Lower leg skin (tissue), 3 donors: ENCODE measurements at regions not wholly inside any gene's neighbourhood (a gene's known extent, or its start where the extent isn't known, plus 50 kb on each side); places are given as distances from the start of the nearest gene placed in this dataset.

Experiments
- POLR2A ChIP-seq, 2 donors: fragments of 450-650 bp; IDR thresholded peaks; one replicate each; pipeline ENCODE4 v1.6.1; 2016 to 2017; ENCODE audit warnings: antibody characterized with exemption in 2 of 2, mild to moderate bottlenecking in 1 of 2, moderate library complexity in 1 of 2
- TF ChIP-seq, protein P1 (sequence below), 3 donors: fragments of 450-650 bp; IDR thresholded peaks; one replicate each; pipeline ENCODE4 v1.5.1; 2016; ENCODE audit warnings: antibody characterized with exemption in 3 of 3, mild to moderate bottlenecking in 3 of 3, moderate library complexity in 2 of 3

DNA sequence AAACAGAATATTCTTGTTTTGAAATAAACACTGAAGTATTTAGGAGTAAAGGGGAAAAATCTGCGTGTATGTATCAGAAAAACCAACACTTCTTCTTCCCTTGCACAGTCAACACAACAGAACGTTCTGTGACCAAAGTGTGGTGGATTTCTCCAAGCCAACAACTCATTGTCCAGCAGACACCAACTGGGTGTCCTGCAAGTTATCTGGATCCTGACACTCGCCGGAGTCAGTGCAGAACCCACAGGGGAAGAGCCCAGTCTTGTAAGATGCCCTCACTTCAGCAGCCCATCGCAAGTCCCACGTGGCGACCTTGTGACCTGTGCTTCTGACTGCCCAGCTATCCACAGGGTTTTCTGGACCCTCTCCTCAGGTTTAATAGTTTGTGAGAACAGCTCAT lies 630.7 kb upstream of the ZFP42 start:
- TF ChIP-seq, protein P1, sequence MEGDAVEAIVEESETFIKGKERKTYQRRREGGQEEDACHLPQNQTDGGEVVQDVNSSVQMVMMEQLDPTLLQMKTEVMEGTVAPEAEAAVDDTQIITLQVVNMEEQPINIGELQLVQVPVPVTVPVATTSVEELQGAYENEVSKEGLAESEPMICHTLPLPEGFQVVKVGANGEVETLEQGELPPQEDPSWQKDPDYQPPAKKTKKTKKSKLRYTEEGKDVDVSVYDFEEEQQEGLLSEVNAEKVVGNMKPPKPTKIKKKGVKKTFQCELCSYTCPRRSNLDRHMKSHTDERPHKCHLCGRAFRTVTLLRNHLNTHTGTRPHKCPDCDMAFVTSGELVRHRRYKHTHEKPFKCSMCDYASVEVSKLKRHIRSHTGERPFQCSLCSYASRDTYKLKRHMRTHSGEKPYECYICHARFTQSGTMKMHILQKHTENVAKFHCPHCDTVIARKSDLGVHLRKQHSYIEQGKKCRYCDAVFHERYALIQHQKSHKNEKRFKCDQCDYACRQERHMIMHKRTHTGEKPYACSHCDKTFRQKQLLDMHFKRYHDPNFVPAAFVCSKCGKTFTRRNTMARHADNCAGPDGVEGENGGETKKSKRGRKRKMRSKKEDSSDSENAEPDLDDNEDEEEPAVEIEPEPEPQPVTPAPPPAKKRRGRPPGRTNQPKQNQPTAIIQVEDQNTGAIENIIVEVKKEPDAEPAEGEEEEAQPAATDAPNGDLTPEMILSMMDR (IDR thresholded peaks at IDR 0.05) = no peak
- no peak for TF ChIP-seq POLR2A (IDR thresholded peaks at IDR 0.05)
